Keratinocyte (primary cell): ENCODE measurements at regions not wholly inside any gene's neighbourhood (a gene's known extent, or its start where the extent isn't known, plus 50 kb on each side); places are given as distances from the start of the nearest gene placed in this dataset.

Experiments
- EZH2 ChIP-seq: IDR thresholded peaks from one replicate; pipeline ENCODE4 v1.6.1; 2012; ENCODE audit warnings: inconsistent platforms, mild to moderate bottlenecking, low read length, moderate library complexity
- TF ChIP-seq, protein P1 (sequence below), 3 experiments: IDR thresholded peaks in 1 of 3; conservative IDR thresholded peaks in 1 of 3; optimal IDR thresholded peaks in 1 of 3; 2 replicates in 2 of 3; 3 replicates in 1 of 3; pipeline versions ENCODE3 to v1.5.1; 2011; ENCODE audit warnings: low read length in 3 of 3, mild to moderate bottlenecking in 3 of 3, moderate library complexity in 2 of 3, control low read depth in 1 of 3, inconsistent platforms in 1 of 3; ENCODE audit not compliant: insufficient read depth in 2 of 3; ENCODE audit errors: extremely low read depth in 1 of 3

DNA sequence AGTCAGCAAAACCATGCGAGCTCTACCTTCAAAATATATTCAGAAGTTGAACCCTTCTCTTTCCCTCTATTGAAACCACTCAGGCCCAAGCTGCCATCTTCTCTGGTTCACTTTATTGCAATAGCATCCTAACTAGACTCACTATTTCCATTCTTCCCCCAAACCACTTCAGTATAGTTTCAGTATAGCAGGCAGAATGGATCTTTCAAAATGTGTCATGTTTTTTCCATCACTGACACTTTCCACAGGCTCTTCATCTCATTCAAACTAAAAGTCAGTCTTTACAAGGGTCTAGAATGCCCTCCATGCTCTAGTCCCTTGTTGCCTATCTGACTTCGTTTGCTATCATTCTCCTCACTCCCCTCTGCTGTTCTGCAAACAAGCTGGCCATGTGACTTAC, 274.4 kb downstream of the IDS start:
- TF ChIP-seq, protein P1, sequence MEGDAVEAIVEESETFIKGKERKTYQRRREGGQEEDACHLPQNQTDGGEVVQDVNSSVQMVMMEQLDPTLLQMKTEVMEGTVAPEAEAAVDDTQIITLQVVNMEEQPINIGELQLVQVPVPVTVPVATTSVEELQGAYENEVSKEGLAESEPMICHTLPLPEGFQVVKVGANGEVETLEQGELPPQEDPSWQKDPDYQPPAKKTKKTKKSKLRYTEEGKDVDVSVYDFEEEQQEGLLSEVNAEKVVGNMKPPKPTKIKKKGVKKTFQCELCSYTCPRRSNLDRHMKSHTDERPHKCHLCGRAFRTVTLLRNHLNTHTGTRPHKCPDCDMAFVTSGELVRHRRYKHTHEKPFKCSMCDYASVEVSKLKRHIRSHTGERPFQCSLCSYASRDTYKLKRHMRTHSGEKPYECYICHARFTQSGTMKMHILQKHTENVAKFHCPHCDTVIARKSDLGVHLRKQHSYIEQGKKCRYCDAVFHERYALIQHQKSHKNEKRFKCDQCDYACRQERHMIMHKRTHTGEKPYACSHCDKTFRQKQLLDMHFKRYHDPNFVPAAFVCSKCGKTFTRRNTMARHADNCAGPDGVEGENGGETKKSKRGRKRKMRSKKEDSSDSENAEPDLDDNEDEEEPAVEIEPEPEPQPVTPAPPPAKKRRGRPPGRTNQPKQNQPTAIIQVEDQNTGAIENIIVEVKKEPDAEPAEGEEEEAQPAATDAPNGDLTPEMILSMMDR (optimal IDR thresholded peaks at IDR 0.05 in 1 of 3, IDR thresholded peaks at IDR 0.05 in 1 of 3, conservative IDR thresholded peaks at IDR 0.05 in 1 of 3; ENCODE audit: extremely low read depth in 1 of 3, insufficient read depth in 2 of 3, low read length in 3 of 3): no peak
- no peak for TF ChIP-seq EZH2
